A673 (cell line): ENCODE measurements at regions not wholly inside any gene's neighbourhood (a gene's known extent, or its start where the extent isn't known, plus 50 kb on each side); places are given as distances from the start of the nearest gene placed in this dataset.

Source experiments
- CTCF ChIP-seq: fragments of 300-800, 200-600 bp; sonication (generic); conservative IDR thresholded peaks from 2 replicates; pipeline ENCODE4 v1.5.1; 2017; ENCODE audit warnings: low read depth, mild to moderate bottlenecking, antibody characterized with exemption, low read length, moderate library complexity, mixed read lengths
- EZH2 ChIP-seq: fragments of 200-600 bp; sonication (generic); IDR thresholded peaks from 2 replicates; pipeline ENCODE4 v1.6.1; 2017; ENCODE audit warnings: borderline replicate concordance, low read depth, mild to moderate bottlenecking, mixed read lengths, antibody characterized with exemption, low read length; ENCODE audit not compliant: poor library complexity, severe bottlenecking

DNA sequence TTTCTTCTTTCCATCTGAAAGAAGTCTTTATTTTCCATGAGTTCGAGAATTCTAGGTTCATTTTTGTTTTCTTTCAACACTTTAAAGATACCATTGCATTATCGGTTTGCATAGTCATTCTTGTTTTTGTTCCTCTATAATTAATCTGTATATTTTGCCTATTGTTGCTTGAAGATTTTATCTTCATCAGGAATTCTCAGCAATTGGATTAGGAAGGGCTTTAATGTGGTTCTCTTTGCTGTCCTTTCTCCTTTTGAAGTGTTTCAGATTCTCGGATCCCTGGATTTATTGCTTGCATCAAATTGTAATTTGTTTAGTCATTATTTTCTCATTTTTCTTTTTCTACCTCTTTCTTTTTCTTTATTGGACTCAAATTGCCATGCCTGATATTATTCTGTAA lies 609.8 kb downstream of the TLR4 start:
- no peak for TF ChIP-seq CTCF
- no peak for TF ChIP-seq EZH2
